ENCODE measurements at regions not wholly inside any gene's neighbourhood (a gene's known extent, or its start where the extent isn't known, plus 50 kb on each side); places are given as distances from the start of the nearest gene placed in this dataset.
"Not testable (repeated sequence)": the region's sequence is repeated elsewhere in the genome, so short reads cannot be mapped to it uniquely, and the experiment has no call there.

GRCh38 chr13:67489016-67489415 is 258.9 kb upstream of the PCDH9 start:
- no peak for DNase-seq

DNA sequence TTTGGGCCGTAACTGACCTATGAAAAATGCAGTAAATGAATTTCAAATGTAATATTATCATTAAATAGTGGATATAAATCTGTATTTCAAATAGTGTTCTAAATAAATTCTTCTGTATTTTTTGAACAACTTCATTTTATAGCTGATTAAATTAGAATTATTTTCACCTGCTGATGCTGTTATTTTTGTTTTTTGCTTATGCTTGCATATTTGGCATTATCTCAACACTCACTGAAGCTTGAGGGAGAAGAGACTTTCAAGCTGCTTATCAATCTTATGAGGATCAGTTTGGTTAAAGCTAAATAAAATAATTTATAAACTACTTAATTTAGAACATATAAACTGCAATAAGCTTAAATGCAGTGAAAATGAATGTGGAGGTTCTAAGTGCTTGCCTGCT is 251.3 kb upstream of the PCDH9 start:
- no peak for DNase-seq

DNA sequence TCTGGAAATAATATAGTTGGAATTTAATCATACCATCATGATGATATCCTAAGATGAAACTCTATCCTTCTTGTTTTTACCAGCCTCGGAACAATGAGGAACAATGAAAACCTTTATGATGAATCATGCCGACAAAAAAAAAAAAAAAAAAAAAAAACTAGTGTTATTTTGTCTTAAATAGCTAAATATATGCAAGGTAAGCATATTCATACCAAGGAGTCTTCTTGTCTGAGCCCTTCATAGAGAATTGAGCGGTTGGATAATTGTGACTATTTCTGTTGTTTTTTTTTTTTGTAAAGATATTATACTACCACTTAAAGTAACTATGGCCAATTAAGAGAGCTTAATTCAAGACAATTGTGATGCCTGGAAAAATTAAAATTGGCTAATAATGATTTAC is 244.0 kb upstream of the PCDH9 start:
- DNase-seq = no peak

GRCh38 chr13:67469623-67470022 is 239.5 kb upstream of the PCDH9 start:
- DNase-seq = no peak

GRCh38 chr13:67466569-67466968 is 236.4 kb upstream of the PCDH9 start:
- no peak for DNase-seq

GRCh38 chr13:67464154-67464553 is 234.0 kb upstream of the PCDH9 start:
- DNase-seq = no peak

DNA sequence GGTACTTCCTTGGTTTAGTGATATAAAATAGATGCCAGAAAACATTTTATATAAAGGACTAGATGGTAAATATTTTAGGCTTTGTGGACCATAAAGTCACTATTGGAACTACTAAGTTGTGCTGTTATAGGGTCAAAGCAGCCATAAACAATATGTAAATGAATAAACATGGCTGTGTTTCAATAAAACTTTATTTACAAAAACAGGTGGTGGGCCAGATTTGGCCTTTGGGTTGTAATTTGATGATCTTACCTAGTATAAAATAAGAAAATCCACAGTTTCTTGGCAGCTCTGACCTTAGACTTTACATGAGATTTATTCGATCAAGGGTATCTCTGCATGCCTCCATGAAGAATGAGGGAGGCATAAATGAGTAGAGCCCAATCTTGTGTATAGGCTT is 232.0 kb upstream of the PCDH9 start:
- DNase-seq = no peak

GRCh38 chr13:67452526-67452925 is 222.4 kb upstream of the PCDH9 start:
- not testable (repeated sequence) for DNase-seq

GRCh38 chr13:67445436-67445835 is 215.3 kb upstream of the PCDH9 start:
- DNase-seq = no peak

DNA sequence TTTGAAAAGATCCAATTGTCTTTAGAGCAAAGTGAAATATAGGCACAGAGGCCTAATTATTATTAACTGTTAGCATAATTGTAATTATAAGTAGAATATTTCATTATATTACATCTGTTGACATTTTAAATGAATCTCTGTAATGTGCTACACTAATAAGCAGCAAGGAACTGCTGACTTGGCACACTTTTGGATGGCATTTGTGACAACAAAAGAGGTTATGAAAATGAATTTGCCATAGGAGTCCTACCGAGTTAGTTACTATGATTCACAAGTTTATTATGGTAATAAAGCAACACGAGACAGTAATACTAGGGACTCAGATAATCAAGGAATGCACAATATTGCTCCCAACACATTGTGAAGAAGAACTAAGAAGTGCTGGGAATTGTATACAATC is 213.8 kb upstream of the PCDH9 start:
- no peak for DNase-seq

- no peak for DNase-seq
Observed at GRCh38 chr13:67440236-67440975, 210.3 kb upstream of the PCDH9 start.

- DNase-seq = no peak
Observed at GRCh38 chr13:67439365-67439764, 209.2 kb upstream of the PCDH9 start.

DNA sequence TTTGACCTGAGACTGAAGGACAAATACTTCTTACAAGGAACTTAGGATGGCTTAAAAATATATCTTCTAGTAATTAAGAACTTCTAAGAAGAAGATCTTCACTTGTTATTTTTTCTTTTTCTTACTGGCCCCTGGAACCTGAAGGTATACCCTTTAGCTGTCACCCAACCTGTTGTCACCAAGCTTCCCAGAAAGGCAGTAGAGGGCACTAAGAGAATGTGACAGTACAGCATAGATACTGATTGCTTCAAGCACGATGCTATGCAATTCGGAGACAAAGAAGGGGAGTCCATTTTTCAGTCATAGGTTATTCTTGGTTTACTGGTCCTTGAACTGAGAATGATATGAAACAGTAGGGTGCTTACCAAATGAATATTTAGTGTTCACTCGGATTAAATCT is 208.3 kb upstream of the PCDH9 start:
- DNase-seq = peak; percentile 1

DNA sequence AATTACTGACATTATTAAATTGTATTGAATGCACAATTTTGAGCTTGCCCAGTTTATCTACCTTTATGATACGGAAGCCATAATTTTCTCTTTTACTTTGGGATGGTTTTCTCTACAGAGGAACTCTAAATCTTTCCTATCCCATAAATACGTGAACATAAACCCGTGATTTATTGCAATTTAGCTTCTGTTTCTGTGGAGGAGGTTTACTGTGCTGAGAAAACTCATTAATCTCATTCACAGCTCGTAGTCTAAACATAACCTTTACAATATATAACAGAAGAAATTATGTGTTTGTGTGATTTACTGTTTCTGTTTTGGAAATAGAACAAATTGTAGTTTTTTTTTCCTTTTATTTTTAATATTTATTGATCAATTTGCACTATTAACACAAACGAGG is 207.1 kb upstream of the PCDH9 start:
- DNase-seq = no peak

DNA sequence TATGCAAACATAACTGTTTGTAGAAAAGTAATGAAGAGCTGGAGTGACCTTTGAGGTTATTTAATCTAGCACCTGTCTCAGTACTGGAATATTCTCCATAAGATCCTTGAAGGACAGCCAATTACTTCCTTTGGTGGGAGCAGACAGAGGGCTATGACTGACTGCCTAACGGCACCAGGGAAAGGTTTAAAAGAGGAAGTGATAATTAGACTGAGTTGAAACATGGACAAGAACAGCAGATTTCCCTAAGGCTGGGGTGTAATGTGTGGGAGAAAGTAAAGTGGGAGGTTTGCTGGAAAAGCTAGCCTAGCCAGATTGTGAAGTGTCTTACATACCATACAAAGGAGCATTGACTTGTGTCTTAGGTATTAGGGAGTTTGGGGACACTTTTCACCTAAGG is 191.3 kb upstream of the PCDH9 start:
- no peak for DNase-seq

- peak; percentile 17 for DNase-seq
Observed at GRCh38 chr13:67416047-67416925, 186.2 kb upstream of the PCDH9 start.

- no peak for DNase-seq
Observed at GRCh38 chr13:67410645-67411044, 180.5 kb upstream of the PCDH9 start.

- DNase-seq = no peak
Observed at GRCh38 chr13:67408798-67409197, 178.7 kb upstream of the PCDH9 start.

DNA sequence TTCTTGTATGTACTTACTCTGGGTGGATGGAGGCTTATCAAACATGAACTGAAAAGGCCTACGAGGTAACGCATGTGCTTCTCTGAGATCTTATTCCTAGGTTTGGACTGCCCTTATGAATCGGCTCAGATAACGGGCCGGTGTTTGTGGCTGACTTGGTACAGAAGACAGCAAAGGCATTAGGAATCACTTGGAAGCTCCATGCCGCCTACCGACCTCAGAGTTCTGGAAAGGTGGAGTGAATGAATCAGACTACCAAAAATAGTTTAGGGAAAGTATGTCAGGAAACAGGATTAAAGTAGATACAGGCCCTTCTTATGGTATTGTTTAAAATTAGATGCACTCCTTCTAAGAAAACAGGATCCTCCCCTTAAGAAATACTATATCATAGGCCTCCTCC is 172.4 kb upstream of the PCDH9 start:
- DNase-seq = no peak

DNA sequence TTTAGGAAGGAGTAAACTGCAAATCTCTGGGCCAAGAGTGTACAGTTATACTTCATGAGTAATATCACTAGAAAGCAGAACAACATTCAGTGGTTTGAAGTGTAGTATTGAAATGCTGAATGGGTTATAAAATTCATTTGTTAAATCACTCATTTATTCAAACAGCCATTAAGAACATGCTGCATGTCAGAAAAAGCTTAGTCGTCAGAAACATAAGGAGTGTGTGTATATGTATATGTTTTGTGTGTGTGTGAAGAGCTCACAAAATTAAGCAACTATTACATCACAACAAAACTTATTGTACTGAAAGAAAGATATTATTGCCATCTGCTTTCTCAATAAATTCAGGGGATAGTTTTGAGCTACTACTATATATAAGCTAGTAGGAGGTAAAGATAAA is 165.4 kb upstream of the PCDH9 start:
- DNase-seq = no peak

- DNase-seq = no peak
Observed at GRCh38 chr13:67392014-67392413, 161.9 kb upstream of the PCDH9 start.

DNA sequence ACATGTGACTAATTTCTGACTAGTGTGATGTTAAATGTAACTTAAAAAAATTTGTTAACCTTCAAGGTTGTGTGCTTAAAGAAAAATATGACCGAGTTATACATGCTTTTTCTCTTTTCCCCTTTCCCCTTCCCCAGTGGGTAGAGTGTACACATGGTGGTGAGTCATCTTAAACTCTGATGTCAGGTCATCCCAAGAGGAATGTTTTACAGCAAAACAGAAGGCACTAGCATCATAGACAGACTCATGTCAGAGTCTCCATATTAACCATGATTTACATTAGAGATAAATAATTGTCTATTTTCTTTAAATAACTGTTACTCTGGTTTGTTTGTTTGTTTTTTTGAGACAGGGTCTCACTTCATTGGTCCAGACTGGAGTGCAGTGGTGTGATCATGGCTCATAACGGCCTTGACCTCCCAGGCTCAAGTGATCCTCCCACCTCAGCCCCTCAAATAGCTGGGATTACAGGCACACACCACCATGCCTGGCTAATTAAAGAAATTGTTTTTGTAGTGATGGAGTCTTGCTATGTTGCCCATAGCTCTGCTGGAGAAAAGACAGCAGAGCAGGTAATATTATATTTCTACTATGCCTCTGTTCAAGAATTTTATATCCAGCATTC is 160.4 kb upstream of the PCDH9 start:
- DNase-seq = peak; percentile 45

GRCh38 chr13:67389171-67389570 is 159.0 kb upstream of the PCDH9 start:
- DNase-seq = no peak

Data from fibroblast of skin of right biceps (primary cell).